ENCODE measurements at regions not wholly inside any gene's neighbourhood (a gene's known extent, or its start where the extent isn't known, plus 50 kb on each side); places are given as distances from the start of the nearest gene placed in this dataset.

- TF ChIP-seq CTCF (IDR thresholded peaks at IDR 0.05) (no peak), EP300 (IDR thresholded peaks at IDR 0.05) (no peak)
Measured at GRCh38 chr15:31433091-31433490, 106.5 kb downstream of the KLF13 start.
